Activated T-cell treated with anti-CD3 and anti-CD28 coated beads, Interleukin-2, amount 50 U/mL, for 24 hours (primary cell): ENCODE measurements at regions not wholly inside any gene's neighbourhood (a gene's known extent, or its start where the extent isn't known, plus 50 kb on each side); places are given as distances from the start of the nearest gene placed in this dataset.

Experiments
- DNase-seq: peaks from one replicate; pipeline ENCODE4 v3.0.0-alpha.2; 2020
- H3K27ac Mint-ChIP-seq: 2 replicates; pipeline ENCODE4 v1.8.0; 2020; ENCODE audit warnings: mild to moderate bottlenecking, mixed read lengths
- H3K27me3 Mint-ChIP-seq: 2 replicates; pipeline ENCODE4 v1.8.0; 2020; ENCODE audit warnings: mixed read lengths
- H3K36me3 Mint-ChIP-seq: 2 replicates; pipeline ENCODE4 v1.8.0; 2020; ENCODE audit warnings: low read depth, mixed read lengths
- H3K4me1 Mint-ChIP-seq: 2 replicates; pipeline ENCODE4 v1.8.0; 2020; ENCODE audit warnings: low read depth, mixed read lengths
- H3K4me3 Mint-ChIP-seq: 2 replicates; pipeline ENCODE4 v1.8.0; 2020; ENCODE audit warnings: mild to moderate bottlenecking, moderate library complexity, mixed read lengths
- H3K9me3 Mint-ChIP-seq: 2 replicates; pipeline ENCODE4 v1.8.0; 2020; ENCODE audit warnings: mixed read lengths

DNA sequence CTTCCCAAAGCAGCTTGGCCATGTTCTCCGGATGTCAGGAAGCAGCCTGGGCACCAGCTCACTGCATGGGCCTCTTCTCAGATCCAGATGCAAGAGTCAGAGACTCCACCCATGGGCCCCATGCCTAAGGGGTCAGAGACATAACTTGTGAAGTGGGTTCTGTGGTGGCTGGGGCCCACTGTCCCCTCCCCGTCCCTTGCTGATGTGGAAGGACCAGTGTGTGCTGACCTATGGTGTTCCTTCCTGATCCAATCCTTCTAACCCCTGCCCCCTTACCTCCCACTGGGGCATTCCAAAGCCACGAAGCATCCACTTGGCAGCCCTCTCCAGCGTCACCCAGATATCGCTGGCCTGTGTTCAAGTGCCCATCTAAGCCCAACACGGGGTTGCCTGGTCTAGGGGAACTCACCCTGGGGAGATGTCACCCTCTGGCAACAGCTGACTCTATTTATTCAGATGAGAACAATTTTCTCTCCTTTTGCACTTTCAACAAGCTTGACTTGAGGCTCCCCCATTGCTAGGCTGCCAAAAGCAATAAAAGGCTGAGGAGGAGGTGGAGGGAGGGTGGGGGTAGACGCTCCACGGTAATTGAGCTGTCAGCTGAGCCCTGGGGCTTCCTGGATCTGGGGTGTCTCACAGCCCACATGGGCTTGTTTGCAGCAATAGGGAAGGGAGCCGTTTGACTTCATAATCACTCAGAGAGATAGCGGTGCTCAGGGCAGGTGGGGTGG is 158.5 kb downstream of the ADAMTS15 start:
- H3K4me1 Mint-ChIP-seq: no peaks in the 10 kb centered on the region
- no peaks in the 10 kb centered on the region for H3K36me3 Mint-ChIP-seq
- H3K27me3 Mint-ChIP-seq: peaks cover 6% of the 10 kb centered on the region
- H3K27ac Mint-ChIP-seq: no peak overlapping the region
- H3K9me3 Mint-ChIP-seq: no peaks in the 10 kb centered on the region
- DNase-seq: no peak
- no peak overlapping the region for H3K4me3 Mint-ChIP-seq

DNA sequence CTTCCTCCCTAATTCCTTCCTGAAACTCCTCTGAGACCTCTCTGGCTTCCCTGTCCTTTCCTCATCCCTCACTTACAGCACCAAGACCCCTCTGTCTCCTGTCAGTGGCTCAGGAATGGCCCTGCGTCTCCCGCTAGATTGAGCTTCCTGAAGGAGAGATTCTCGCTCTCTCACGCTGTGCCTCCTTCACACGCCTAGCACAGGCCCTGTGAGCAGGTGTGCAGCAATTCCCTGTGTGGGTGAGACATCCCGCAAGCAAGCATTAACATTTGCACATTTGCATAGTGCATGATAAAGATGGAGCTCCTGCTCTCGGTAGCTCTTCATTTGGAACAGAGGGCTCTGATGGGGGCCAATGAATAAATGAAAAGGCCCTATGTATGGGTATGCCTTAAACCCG is 159.8 kb downstream of the ADAMTS15 start:
- no peaks in the 10 kb centered on the region for H3K9me3 Mint-ChIP-seq
- H3K36me3 Mint-ChIP-seq: no peaks in the 10 kb centered on the region
- no peaks in the 10 kb centered on the region for H3K4me1 Mint-ChIP-seq
- H3K27ac Mint-ChIP-seq: no peak overlapping the region
- no peak for DNase-seq
- peaks cover 6% of the 10 kb centered on the region for H3K27me3 Mint-ChIP-seq
- H3K4me3 Mint-ChIP-seq: no peak overlapping the region

DNA sequence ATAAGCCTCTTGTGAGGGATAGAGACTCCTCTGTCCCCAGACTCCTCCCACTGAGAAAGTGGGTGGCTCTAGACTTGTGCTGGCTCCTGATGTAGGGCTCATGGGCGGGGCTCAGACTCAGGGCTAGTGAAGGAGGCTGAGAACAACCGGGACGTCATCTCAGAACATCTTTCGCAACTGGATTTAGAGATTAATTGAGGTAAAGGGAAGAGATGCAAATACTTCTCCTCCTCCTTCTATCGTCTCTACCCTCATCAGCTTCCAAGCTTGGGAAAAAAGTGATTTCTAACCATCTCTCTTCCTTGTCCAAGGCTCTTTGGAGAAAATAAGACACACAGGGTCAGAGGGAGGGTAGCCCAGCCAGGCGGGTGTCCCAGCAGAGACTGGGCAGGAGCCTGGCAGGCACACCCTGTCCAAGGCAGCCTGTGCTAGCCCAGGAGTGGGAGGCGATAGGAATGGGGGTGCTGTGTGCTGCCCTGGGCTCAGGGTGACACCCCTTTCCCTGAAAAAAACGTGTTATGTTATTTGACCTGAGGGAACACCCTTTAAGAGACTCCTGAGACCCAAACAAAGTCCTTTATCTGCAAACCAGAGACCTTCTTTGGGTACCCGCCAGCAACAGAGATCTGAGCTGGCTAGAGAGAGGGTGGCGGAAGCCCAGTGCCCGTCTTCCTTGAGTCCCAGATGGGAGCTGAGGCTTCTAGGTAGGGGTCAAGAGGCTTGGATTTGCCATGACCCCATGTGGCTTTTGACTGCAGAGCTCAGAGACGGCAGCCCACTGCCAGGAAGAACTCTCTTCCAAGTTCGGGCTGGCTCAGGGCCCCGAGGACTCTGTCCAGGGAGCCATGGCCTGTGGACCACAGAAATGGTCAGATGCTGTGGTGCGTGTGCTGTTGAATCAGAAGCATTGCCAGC is 160.9 kb downstream of the ADAMTS15 start:
- H3K36me3 Mint-ChIP-seq: no peaks in the 10 kb centered on the region
- no peaks in the 10 kb centered on the region for H3K9me3 Mint-ChIP-seq
- H3K4me1 Mint-ChIP-seq: no peaks in the 10 kb centered on the region
- H3K4me3 Mint-ChIP-seq: no peak overlapping the region
- H3K27me3 Mint-ChIP-seq: peaks cover 6% of the 10 kb centered on the region
- no peak overlapping the region for H3K27ac Mint-ChIP-seq
- DNase-seq: no peak

DNA sequence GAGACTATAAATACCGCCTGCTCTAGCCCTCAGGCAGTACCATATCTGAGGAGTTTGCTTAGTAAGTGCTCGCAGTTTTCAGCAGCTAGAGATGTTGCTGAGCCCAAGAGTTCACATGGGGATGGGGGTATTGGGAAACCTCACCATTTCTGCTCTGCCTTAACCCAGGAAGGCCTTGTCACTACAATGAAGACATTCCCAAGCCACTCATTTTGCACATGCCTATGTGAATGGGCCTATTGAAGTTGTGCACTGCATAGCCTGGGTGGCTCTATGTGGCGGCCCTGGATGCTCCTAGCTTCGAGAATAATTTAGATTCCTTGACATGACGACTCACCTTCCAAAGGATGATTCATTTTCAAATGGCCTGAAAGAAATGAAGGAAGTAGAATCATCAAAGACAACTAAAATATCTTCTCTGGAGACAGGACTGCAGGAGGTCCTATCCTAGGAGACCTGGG is 163.4 kb downstream of the ADAMTS15 start:
- Mint-ChIP-seq H3K27me3 (peaks cover 6% of the 10 kb centered on the region), H3K27ac (no peak overlapping the region), H3K9me3 (no peaks in the 10 kb centered on the region), H3K4me1 (no peaks in the 10 kb centered on the region), H3K36me3 (no peaks in the 10 kb centered on the region), H3K4me3 (no peak overlapping the region)
- DNase-seq: no peak

DNA sequence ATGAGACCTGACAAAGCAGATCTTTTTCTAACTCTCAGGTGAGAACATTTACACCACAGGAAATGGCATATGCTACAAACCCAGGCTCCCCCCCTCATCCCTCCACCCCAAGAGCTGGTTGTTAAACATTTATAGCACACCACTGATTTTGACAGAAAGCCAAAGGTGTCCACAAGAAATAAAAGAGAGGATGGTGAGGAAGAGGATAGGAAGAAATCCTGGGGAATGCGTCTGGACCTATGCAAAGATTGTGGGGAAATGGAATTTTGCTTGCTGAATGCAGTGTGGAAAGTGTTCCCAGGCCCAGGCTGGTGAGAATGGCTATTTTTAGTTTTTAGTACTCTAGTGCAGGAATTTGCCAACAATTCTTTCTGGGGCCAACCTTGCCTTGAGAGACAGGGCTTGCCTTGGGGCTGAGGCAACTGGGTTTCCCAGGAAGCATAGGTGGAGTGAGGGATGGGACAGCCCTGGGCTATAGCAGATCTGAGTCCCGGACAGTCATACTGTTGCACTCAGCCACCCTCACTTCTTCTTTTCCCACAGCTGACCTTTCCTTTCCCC is 163.9 kb downstream of the ADAMTS15 start:
- DNase-seq: no peak
- no peak overlapping the region for H3K27ac Mint-ChIP-seq

DNA sequence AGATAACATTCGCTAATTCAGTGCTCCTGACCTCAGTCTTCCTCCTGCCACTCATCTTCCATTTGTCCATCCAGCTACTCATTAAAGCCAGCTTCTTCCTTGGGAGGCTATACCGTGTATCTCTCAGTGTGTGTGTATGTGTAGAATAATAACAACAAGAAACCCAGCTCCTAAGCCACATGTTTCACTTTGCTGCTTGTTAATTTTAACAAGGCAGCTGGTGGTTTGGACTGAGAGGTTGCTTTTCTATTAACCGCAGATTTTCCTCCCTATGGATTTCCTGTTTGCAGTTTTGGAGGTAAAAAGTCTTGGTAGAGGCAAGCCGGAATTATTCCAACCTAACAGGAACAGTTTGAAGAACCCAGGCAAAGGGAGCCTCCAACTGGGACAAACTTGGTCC is 165.0 kb downstream of the ADAMTS15 start:
- Mint-ChIP-seq H3K9me3 (no peaks in the 10 kb centered on the region), H3K36me3 (no peaks in the 10 kb centered on the region), H3K4me1 (no peaks in the 10 kb centered on the region), H3K4me3 (no peak overlapping the region), H3K27me3 (no peaks in the 10 kb centered on the region), H3K27ac (no peak overlapping the region)
- no peak for DNase-seq

More for the DNA sequence above, 163.9 kb downstream of the ADAMTS15 start:
- Mint-ChIP-seq H3K9me3 (no peaks in the 10 kb centered on the region), H3K4me3 (no peak overlapping the region), H3K27me3 (peaks cover 4% of the 10 kb centered on the region), H3K36me3 (no peaks in the 10 kb centered on the region), H3K4me1 (no peaks in the 10 kb centered on the region)

DNA sequence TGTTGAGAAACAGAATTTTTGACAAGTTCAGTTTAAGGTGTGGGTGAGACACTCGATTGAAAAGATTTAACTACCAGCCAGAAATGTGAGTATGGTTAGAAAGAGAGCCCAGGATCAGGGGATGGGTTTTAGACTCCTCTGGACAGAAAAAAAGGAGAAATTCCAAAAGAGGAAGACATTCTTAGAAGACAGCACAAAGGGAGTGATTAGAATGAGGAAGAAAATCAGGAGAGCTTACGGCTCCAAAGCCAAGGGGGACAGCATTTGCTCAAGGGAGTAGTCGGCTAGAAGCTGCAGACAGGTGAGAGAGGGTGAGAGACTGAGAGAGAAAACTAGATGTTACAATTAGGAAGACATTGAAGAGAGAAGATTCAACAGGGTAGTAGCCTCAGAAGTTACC is 166.1 kb downstream of the ADAMTS15 start:
- DNase-seq: no peak
- Mint-ChIP-seq H3K27ac (no peak overlapping the region), H3K36me3 (no peaks in the 10 kb centered on the region), H3K9me3 (no peaks in the 10 kb centered on the region), H3K4me1 (no peaks in the 10 kb centered on the region), H3K27me3 (no peaks in the 10 kb centered on the region), H3K4me3 (no peak overlapping the region)

DNA sequence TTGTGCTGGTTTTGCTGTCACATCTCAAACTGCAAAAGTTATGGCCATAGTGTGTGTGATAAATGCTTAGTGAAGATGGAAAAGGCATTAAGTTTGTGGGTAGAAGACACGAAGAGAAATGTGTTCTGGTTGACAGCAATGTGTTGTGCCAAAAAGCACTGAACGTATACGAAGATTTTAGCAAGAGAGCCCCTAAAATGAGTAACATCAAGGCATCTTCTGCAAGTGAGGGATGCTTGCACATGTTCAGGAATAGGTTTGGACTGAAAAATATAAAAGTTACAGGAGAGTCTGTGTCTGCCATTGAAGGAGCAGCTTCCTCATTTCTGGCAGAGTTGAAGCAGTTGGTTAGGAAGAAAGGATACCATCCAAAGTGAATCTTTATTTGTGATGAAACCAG is 167.1 kb downstream of the ADAMTS15 start:
- Mint-ChIP-seq H3K27ac (no peak overlapping the region), H3K27me3 (no peaks in the 10 kb centered on the region), H3K36me3 (no peaks in the 10 kb centered on the region), H3K9me3 (no peaks in the 10 kb centered on the region), H3K4me3 (no peak overlapping the region), H3K4me1 (no peaks in the 10 kb centered on the region)
- no peak for DNase-seq

DNA sequence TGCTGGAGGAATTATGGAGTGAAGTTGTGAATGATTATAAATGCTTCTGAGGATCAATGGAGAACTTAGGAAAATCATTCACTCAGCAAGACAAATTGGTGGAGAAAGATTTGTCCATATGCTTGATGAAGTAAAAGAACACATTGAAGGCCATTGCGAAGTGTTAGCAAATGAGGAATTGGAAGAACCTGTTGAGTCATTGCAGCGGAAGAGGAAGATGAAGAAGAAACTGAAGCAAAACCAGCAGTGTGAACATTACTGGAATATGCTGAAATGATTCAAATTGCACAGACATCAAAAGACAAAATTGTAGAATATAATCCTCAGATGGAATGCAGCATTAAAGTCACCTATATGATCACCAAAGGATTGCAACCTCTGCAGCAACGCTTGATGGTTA is 168.1 kb downstream of the ADAMTS15 start:
- Mint-ChIP-seq H3K36me3 (no peaks in the 10 kb centered on the region), H3K4me3 (no peak overlapping the region), H3K27me3 (peaks cover under 1% of the 10 kb centered on the region), H3K4me1 (no peaks in the 10 kb centered on the region), H3K27ac (no peak overlapping the region), H3K9me3 (no peaks in the 10 kb centered on the region)
- no peak for DNase-seq

DNA sequence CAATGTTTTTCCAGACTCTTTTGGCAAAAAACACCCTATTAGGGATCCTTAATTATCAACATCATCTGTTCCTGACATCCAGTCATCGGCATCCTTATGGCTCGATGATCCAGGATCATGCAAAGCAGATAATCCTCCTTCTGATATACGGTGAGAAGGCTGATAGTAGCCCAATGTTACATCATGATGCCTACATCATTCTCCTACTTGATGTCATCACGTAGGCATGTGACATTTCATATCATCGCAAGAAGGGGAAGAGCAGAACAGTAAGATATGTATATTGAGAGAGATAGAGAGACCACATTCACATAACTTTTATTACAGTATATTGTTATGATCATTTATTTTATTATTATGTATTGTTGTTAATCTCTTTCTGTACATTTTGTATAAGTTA is 168.6 kb downstream of the ADAMTS15 start:
- Mint-ChIP-seq H3K4me1 (no peaks in the 10 kb centered on the region), H3K36me3 (no peaks in the 10 kb centered on the region), H3K9me3 (no peaks in the 10 kb centered on the region), H3K27ac (no peak overlapping the region), H3K27me3 (peaks cover 4% of the 10 kb centered on the region), H3K4me3 (no peak overlapping the region)
- no peak for DNase-seq

DNA sequence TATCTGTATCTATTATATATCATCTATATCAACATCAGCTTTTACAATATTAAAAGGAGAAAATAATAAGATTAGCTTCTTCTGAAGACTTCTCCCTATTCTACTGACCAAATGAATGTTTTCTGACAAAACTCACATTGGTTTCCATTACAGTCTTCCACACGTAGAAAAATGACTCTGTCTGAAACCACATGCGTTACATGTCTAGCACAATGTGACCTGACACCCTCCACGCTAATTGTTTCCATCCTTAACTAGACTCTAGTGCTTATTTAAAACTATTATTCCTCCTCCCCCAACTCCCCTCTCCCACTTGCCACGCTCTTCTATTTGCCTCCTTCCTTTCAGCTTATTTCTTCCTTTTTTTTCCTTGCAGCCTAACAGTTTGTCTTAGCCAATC is 172.1 kb downstream of the ADAMTS15 start:
- Mint-ChIP-seq H3K4me3 (no peak overlapping the region), H3K9me3 (no peaks in the 10 kb centered on the region), H3K36me3 (no peaks in the 10 kb centered on the region), H3K27ac (no peak overlapping the region), H3K4me1 (no peaks in the 10 kb centered on the region), H3K27me3 (peaks cover 24% of the 10 kb centered on the region)
- DNase-seq: no peak

DNA sequence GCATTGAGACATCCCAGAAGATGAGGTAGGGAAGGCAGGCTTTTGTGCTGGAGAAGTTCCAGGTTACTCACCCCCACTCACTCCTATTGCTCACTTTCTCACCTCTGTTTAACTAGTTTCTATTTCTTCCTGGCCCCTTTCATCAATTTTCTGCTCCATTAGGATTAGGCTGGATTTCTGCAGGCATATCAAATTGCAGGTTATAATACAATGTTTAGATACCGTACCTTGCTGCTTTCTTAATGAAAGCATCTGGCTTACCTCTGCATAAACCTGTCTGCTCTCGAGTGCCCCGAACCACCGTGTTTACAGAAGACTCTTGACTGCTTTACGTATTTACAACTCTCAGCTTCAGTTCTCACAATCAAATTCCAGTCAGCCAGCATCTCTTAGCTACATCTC is 173.7 kb downstream of the ADAMTS15 start:
- Mint-ChIP-seq H3K4me3 (no peak overlapping the region), H3K9me3 (no peaks in the 10 kb centered on the region), H3K27ac (no peak overlapping the region), H3K4me1 (no peaks in the 10 kb centered on the region), H3K27me3 (peaks cover 29% of the 10 kb centered on the region), H3K36me3 (no peaks in the 10 kb centered on the region)
- DNase-seq: no peak

DNA sequence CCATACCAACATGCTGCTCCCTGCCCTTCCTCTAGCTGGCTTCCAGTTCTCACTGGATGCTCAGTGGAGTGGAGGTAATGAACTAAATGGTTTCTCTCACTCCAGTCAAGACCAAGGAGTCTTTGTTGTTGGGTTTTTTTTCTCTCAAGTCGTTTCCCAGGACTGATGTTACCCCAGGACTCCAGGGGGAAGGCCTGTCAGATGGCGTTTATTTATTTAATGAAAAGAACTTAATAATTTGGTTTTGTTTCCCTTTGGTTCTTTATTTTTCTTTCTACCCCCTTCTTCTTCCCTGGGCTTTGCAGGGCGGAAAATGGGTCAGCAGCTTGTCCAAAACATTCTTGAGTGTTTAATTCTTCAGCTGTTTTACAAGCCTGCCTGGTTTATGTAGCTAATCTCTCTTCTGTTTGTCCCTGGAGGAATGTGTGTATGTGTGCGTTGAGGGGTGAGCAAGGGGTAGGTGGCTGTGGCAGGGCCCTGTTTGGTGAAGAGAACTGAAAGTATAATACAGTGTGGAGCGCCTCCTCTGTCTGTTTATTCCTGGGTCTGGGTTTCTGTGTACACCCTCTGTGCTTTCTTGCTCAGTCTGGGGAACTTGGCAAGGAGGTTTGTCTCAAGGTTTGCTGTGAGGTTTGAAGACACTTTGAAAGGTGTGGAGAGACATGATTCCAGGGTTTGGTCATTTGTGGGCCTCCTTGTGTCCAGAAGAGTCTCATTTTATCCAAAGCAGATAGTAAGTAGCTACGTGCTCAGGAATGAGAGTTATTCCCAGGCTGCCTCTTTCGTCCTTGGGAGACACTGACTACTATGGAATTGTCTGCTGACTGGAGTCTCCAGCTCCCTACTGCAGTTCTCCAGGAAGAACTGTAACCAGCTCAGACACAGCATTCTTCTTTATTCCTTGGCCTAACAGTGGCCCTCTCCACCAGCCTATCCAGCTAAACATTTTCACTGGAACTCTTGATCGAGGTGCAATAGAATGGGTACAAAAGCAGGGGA is 175.5 kb downstream of the ADAMTS15 start:
- no peak for DNase-seq
- peaks cover 29% of the 10 kb centered on the region for H3K27me3 Mint-ChIP-seq
- H3K4me3 Mint-ChIP-seq: no peak overlapping the region
- H3K36me3 Mint-ChIP-seq: no peaks in the 10 kb centered on the region
- H3K4me1 Mint-ChIP-seq: no peaks in the 10 kb centered on the region
- H3K9me3 Mint-ChIP-seq: no peaks in the 10 kb centered on the region
- no peak overlapping the region for H3K27ac Mint-ChIP-seq

DNA sequence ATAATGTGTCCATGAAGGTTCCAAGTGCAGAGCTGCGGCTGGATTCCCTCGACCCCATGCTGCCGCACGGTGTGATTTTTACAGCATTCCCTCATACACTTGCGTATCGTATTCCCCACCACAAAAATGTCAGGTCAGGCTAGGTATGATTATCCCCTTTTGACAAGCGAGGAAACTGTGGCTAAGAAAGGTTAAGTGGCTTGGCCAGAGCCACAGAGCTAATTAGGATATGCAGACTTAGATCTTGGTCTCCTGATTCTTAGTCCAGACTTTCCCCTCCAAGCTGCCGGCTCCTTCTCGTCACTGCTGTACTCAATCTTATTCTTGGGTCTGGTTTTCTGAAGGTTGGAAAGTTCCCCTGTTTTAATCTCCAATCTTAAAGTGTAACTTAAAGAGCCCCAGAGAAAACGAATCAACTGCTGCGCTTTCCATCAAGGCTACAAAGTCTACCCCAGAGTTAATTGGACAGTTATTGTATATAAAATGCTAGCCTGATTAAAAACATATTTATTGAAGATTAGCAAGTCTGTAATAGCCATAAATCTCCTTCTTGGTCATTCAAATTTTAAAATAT is 176.6 kb downstream of the ADAMTS15 start:
- no peaks in the 10 kb centered on the region for H3K36me3 Mint-ChIP-seq
- no peak overlapping the region for H3K4me3 Mint-ChIP-seq
- H3K9me3 Mint-ChIP-seq: no peaks in the 10 kb centered on the region
- H3K27me3 Mint-ChIP-seq: peaks cover 29% of the 10 kb centered on the region
- no peaks in the 10 kb centered on the region for H3K4me1 Mint-ChIP-seq
- DNase-seq: no peak
- H3K27ac Mint-ChIP-seq: no peak overlapping the region
